Liver (tissue), 8 donors: ENCODE measurements at regions not wholly inside any gene's neighbourhood (a gene's known extent, or its start where the extent isn't known, plus 50 kb on each side); places are given as distances from the start of the nearest gene placed in this dataset.
"Not testable (repeated sequence)": the region's sequence is repeated elsewhere in the genome, so short reads cannot be mapped to it uniquely, and the experiment has no call there.

Experiments
- DNase-seq: peaks from one replicate; pipeline ENCODE4 v3.0.0-alpha.2; 2017; ENCODE audit warnings: low spot score
- H3K27ac ChIP-seq, 2 donors: one replicate each; pipeline ENCODE4 v1.7.0; 2013; ENCODE audit warnings: inconsistent platforms in 2 of 2, low read length in 2 of 2, control low read depth in 1 of 2, low read depth in 1 of 2, mild to moderate bottlenecking in 1 of 2
- H3K27me3 ChIP-seq, 4 donors: one replicate each; pipeline versions ENCODE4 v1.6.1 to v1.7.0; 2013; ENCODE audit warnings: low read length in 3 of 4, inconsistent platforms in 1 of 4, mild to moderate bottlenecking in 1 of 4, moderate library complexity in 1 of 4; ENCODE audit not compliant: control insufficient read depth in 4 of 4, insufficient read depth in 4 of 4
- H3K36me3 ChIP-seq, 4 donors: one replicate each; pipeline versions ENCODE4 v1.6.1 to v1.7.0; 2013; ENCODE audit warnings: low read length in 3 of 4, mild to moderate bottlenecking in 3 of 4, low read depth in 1 of 4, moderate library complexity in 1 of 4; ENCODE audit not compliant: control insufficient read depth in 4 of 4, insufficient read depth in 3 of 4
- H3K4me1 ChIP-seq, 4 donors: one replicate each; pipeline versions ENCODE4 v1.6.1 to v1.7.0; 2013; ENCODE audit warnings: low read length in 3 of 4, mild to moderate bottlenecking in 3 of 4, moderate library complexity in 1 of 4; ENCODE audit not compliant: control insufficient read depth in 4 of 4, insufficient read depth in 4 of 4
- H3K4me3 ChIP-seq, 3 donors: one replicate each; pipeline versions ENCODE4 v1.6.1 to v1.7.0; 2013; ENCODE audit warnings: low read length in 3 of 3, control low read depth in 1 of 3, low read depth in 1 of 3, mild to moderate bottlenecking in 1 of 3
- H3K9ac ChIP-seq, 2 donors: one replicate each; pipeline ENCODE4 v1.7.0; 2013; ENCODE audit warnings: low read length in 2 of 2, mild to moderate bottlenecking in 2 of 2, moderate library complexity in 2 of 2, control low read depth in 1 of 2, low read depth in 1 of 2
- H3K9me3 ChIP-seq, 4 donors: one replicate each; pipeline versions ENCODE4 v1.6.1 to v1.7.0; 2013; ENCODE audit warnings: low read length in 3 of 4; ENCODE audit not compliant: control insufficient read depth in 4 of 4
- ATF3 ChIP-seq: IDR thresholded peaks from 2 replicates; pipeline ENCODE4 v1.6.1; 2016; ENCODE audit warnings: antibody characterized with exemption
- CTCF ChIP-seq: fragments of 150-350 bp; IDR thresholded peaks from 2 replicates; pipeline ENCODE4 v1.5.1; 2017; ENCODE audit warnings: improper control_type of control experiment, low read depth, low read length; ENCODE audit not compliant: missing input control
- EGR1 ChIP-seq, 2 donors: IDR thresholded peaks; 2 replicates each; pipeline ENCODE4 v1.6.1; 2016 to 2018; ENCODE audit warnings: antibody characterized with exemption in 2 of 2, low read depth in 2 of 2
- FOXA2 ChIP-seq: IDR thresholded peaks from 2 replicates; pipeline ENCODE4 v1.6.1; 2016; ENCODE audit warnings: antibody characterized with exemption
- GABPA ChIP-seq, 2 donors: IDR thresholded peaks in 1 of 2; conservative IDR thresholded peaks in 1 of 2; 2 replicates each; pipeline ENCODE4 v1.6.1; 2016; ENCODE audit warnings: antibody characterized with exemption in 2 of 2, mild to moderate bottlenecking in 1 of 2, moderate library complexity in 1 of 2
- HNF4A ChIP-seq, 2 donors: conservative IDR thresholded peaks; 2 replicates each; pipeline ENCODE4 v1.6.1; 2016; ENCODE audit warnings: antibody characterized with exemption in 2 of 2, mild to moderate bottlenecking in 2 of 2
- HNF4G ChIP-seq: IDR thresholded peaks from 2 replicates; pipeline ENCODE4 v1.6.1; 2016; ENCODE audit warnings: antibody characterized with exemption
- JUND ChIP-seq, 2 donors: IDR thresholded peaks; 2 replicates each; pipeline ENCODE4 v1.6.1; 2016; ENCODE audit warnings: antibody characterized with exemption in 2 of 2
- MAX ChIP-seq: IDR thresholded peaks from 2 replicates; pipeline ENCODE4 v1.6.1; 2016; ENCODE audit warnings: antibody characterized with exemption
- NR2F2 ChIP-seq: IDR thresholded peaks from 2 replicates; pipeline ENCODE4 v1.6.1; 2016; ENCODE audit warnings: antibody characterized with exemption
- RAD21 ChIP-seq, 2 donors: IDR thresholded peaks; 2 replicates each; pipeline ENCODE4 v1.6.1; 2016; ENCODE audit warnings: antibody characterized with exemption in 2 of 2, mild to moderate bottlenecking in 2 of 2
- TAF1 ChIP-seq: conservative IDR thresholded peaks from 2 replicates; pipeline ENCODE4 v1.6.1; 2016; ENCODE audit warnings: antibody characterized with exemption, mild to moderate bottlenecking
- YY1 ChIP-seq: IDR thresholded peaks from 2 replicates; pipeline ENCODE4 v1.6.1; 2016; ENCODE audit warnings: antibody characterized with exemption, mild to moderate bottlenecking
- ZBTB33 ChIP-seq: IDR thresholded peaks from 2 replicates; pipeline ENCODE4 v1.6.1; 2016; ENCODE audit warnings: antibody characterized with exemption
- WGBS: extraction: QIAGEN DNeasy Blood & Tissue Kit; methylation state at CpG from one replicate; pipeline ENCODE4 v1.1.7; 2013; 5-methylcytosine and 5-hydroxymethylcytosine counted together
- donor health status: healthy.
- donor health status: healthy.
- donor health status: healthy.
- donor health status: healthy.
- donor health status: healthy.

- TF ChIP-seq YY1: peak; percentile 97
These were observed 90.0 kb upstream of the EDA2R start (continued) for GRCh38 chrX:66728818-66729271.

- no peak overlapping the region for H3K9ac ChIP-seq
- H3K4me1 ChIP-seq: no peaks in the 10 kb centered on the region
- no peak for DNase-seq
- 70% methylated on average over 3 of the region's 3 CpGs for WGBS
- H3K36me3 ChIP-seq: no peaks in the 10 kb centered on the region
- TF ChIP-seq RAD21 (IDR thresholded peaks at IDR 0.05) (no peak), ATF3 (no peak), FOXA2 (no peak), CTCF (no peak), HNF4G (no peak), ZBTB33 (no peak), HNF4A (conservative IDR thresholded peaks at IDR 0.05) (no peak), EGR1 (IDR thresholded peaks at IDR 0.05; ENCODE audit: low read depth in 2 of 2) (no peak), GABPA (IDR thresholded peaks at IDR 0.05 in 1 of 2, conservative IDR thresholded peaks at IDR 0.05 in 1 of 2) (no peak), MAX (no peak), JUND (IDR thresholded peaks at IDR 0.05) (no peak), TAF1 (no peak), NR2F2 (no peak)
- no peak overlapping the region for H3K27ac ChIP-seq
- H3K27me3 ChIP-seq: peaks cover 0 to 3% (median 0%) of the 10 kb centered on the region in 4 donors
- no peaks in the 10 kb centered on the region for H3K9me3 ChIP-seq
- no peak overlapping the region for H3K4me3 ChIP-seq
These were observed 79.0 kb upstream of the EDA2R start for GRCh38 chrX:66717926-66718325.

GRCh38 chrX:66698273-66699204 lies 59.7 kb upstream of the EDA2R start:
- no peak for DNase-seq
- TF ChIP-seq FOXA2 (no peak), RAD21 (IDR thresholded peaks at IDR 0.05) (no peak), HNF4A (conservative IDR thresholded peaks at IDR 0.05) (no peak)
- Histone ChIP-seq H3K36me3 (no peaks in the 10 kb centered on the region), H3K27ac (no peak overlapping the region), H3K4me1 (no peaks in the 10 kb centered on the region), H3K4me3 (no peak overlapping the region), H3K9ac (no peak overlapping the region), H3K9me3 (peaks cover 0 to 8% (median 1%) of the 10 kb centered on the region in 4 donors), H3K27me3 (peaks cover 0 to 6% (median 0%) of the 10 kb centered on the region in 4 donors)
- WGBS: 33% methylated on average over 1 of the region's 1 CpG

GRCh38 chrX:66692512-66692911 lies 53.6 kb upstream of the EDA2R start:
- H3K9me3 ChIP-seq, H3K4me3 ChIP-seq, H3K4me1 ChIP-seq, H3K36me3 ChIP-seq, H3K27me3 ChIP-seq, H3K27ac ChIP-seq, DNase-seq, H3K9ac ChIP-seq: not testable (repeated sequence)
- 79% methylated on average over 8 of the region's 8 CpGs for WGBS
